ENCODE measurements at regions not wholly inside any gene's neighbourhood (a gene's known extent, or its start where the extent isn't known, plus 50 kb on each side); places are given as distances from the start of the nearest gene placed in this dataset.

- DNase-seq (ENCODE audit: low spot score), result no peak
- H3K4me1 ChIP-seq (ENCODE audit: insufficient read depth), result no peaks in the 10 kb centered on the region
- H3K36me3 ChIP-seq (ENCODE audit: insufficient read depth), result no peaks in the 10 kb centered on the region
- Mint-ChIP-seq H3K9me3 (no peaks in the 10 kb centered on the region; the same call in 2 of the 3 replicates), H3K36me3 (ENCODE audit: low read depth) (no peaks in the 10 kb centered on the region), H3K27ac (no peak overlapping the region), H3K27me3 (ENCODE audit: insufficient read depth, low read depth, poor library complexity) (peaks cover 6% of the 10 kb centered on the region), H3K4me3 (no peak overlapping the region), H3K4me1 (peaks cover 3% of the 10 kb centered on the region; the same call in 1 of the 3 replicates)
- no peak overlapping the region for H3K4me3 ChIP-seq
- no peak overlapping the region for H3K4me2 ChIP-seq
- no peaks in the 10 kb centered on the region for H3K79me2 ChIP-seq (replicated peaks; ENCODE audit: insufficient read depth)
- H4K20me1 ChIP-seq (replicated peaks; ENCODE audit: insufficient read depth), result no peaks in the 10 kb centered on the region
- peaks cover 12% of the 10 kb centered on the region; the same call in 1 of the 2 replicates for H3K9me2 ChIP-seq (ENCODE audit: insufficient read depth)
- H3K27ac ChIP-seq (ENCODE audit: low read depth), result no peak overlapping the region
- no peaks in the 10 kb centered on the region for H3K27me3 ChIP-seq (ENCODE audit: insufficient read depth)
- H3F3A ChIP-seq (replicated peaks; ENCODE audit: low read depth), result no peaks in the 10 kb centered on the region
- TF ChIP-seq NANOG (IDR thresholded peaks at IDR 0.05; ENCODE audit: borderline replicate concordance) (no peak), EZH2 (IDR thresholded peaks at IDR 0.05; ENCODE audit: low read depth, unreplicated experiment) (no peak), POLR2AphosphoS5 (IDR thresholded peaks at IDR 0.05; ENCODE audit: low read depth) (no peak), ZNF331 (CRISPR knock-in tag; IDR thresholded peaks at IDR 0.05; ENCODE audit: low read depth) (no peak), CREB1 (CRISPR knock-in tag; IDR thresholded peaks at IDR 0.05; ENCODE audit: low read depth) (no peak), CTCF (conservative IDR thresholded peaks at IDR 0.05; ENCODE audit: low read depth in 2 of 2) (no peak), ZNF114 (CRISPR knock-in tag; IDR thresholded peaks at IDR 0.05) (no peak), REST (IDR thresholded peaks at IDR 0.05; ENCODE audit: unreplicated experiment) (no peak), JUNB (IDR thresholded peaks at IDR 0.05; ENCODE audit: unreplicated experiment) (no peak), EZH2phosphoT487 (IDR thresholded peaks at IDR 0.05; ENCODE audit: unreplicated experiment) (no peak), STAT1 (IDR thresholded peaks at IDR 0.05; ENCODE audit: unreplicated experiment) (no peak), ZNF462 (CRISPR knock-in tag; IDR thresholded peaks at IDR 0.05) (no peak), ETS1 (IDR thresholded peaks at IDR 0.05) (no peak)
- no peak for ATAC-seq
- no peak overlapping the region for H2AFZ ChIP-seq
Measured at GRCh38 chr2:216752855-216753505, 57.6 kb upstream of the IGFBP5 start.

Data from GM23338 (cell line).